Karpas-422 (cell line): ENCODE measurements at regions not wholly inside any gene's neighbourhood (a gene's known extent, or its start where the extent isn't known, plus 50 kb on each side); places are given as distances from the start of the nearest gene placed in this dataset. TPM values are rescaled to one million over a fixed set of nuclear protein-coding genes. Genes with fewer than 3 reads are reported as not detected.

ENCODE experiments used
- small RNA-seq: library from RNA; depleted of rRNA; stranded (forward); fragments of <200 nt; gene quantifications from one replicate; pipeline ENCODE3, GENCODE V24; 2014

Small RNA genes lying in the stretch of these regions (small RNA-seq; reads per million reads assigned to genes)
- gene RNU6-347P (not detected), gene RNU7-6P (not detected)
